Upper lobe of left lung (tissue), 4 donors: ENCODE measurements at regions not wholly inside any gene's neighbourhood (a gene's known extent, or its start where the extent isn't known, plus 50 kb on each side); places are given as distances from the start of the nearest gene placed in this dataset.

Experiments
- EP300 ChIP-seq, 4 donors: sonication (generic); formaldehyde crosslinking; IDR thresholded peaks; one replicate each; pipeline ENCODE4 v1.5.1; 2017; ENCODE audit warnings: antibody characterized with exemption in 4 of 4, control low read depth in 2 of 4
- POLR2A ChIP-seq, 4 donors: fragments of 450-650 bp; IDR thresholded peaks; one replicate each; pipeline ENCODE4 v1.5.1; 2016 to 2017; ENCODE audit warnings: antibody characterized with exemption in 4 of 4, mild to moderate bottlenecking in 2 of 4
- POLR2AphosphoS5 ChIP-seq, 2 donors: sonication (generic); formaldehyde crosslinking; IDR thresholded peaks; one replicate each; pipeline ENCODE4 v1.5.1; 2017; ENCODE audit warnings: antibody characterized with exemption in 2 of 2
- TF ChIP-seq, protein P1 (sequence below), 6 experiments: fragments of 450-650 bp in 4 of 6; fragments of 200-600 bp in 2 of 6; sonication (generic) in 2 of 6; IDR thresholded peaks; one replicate each; pipeline ENCODE4 v1.5.1; 2016 to 2019; ENCODE audit warnings: antibody characterized with exemption in 6 of 6

DNA sequence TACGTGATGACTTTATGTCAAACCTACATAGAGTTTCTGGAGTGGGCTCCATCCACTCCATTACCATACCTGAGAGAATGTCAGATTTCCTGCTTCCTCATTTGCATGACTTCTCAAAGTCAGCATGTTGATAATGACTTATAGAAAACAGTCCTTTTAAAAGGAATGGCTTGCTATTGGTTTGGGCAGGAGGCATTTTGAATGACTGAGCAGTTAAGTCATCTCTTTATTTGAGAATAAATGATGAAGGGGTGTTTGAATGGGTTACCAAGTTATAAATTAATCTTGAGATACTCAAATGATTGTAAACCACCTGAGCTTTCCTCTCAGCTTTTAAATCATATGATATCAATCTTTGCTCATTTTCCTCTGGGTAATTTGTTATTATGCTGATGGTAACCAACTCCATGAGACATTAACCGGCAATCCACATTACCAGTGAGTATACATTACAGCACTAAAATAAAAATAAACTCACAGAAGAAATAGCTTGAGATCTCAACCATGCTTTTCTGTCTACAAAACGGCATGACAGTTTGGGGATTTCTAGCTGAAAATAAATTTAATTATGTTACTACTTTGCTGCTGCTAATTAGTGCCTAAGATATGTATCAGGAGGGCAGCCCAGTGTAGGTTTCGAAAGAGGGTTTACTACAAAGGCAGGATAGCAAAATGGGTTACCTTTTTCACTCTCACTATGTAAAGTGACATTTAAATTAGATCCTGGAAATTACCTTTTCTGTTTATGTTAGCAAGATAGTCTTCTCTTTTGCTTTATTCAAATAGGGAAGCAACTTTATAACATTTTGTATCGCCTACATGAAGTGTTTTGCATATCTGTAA, 78.8 kb downstream of the RPS12 start:
- TF ChIP-seq POLR2A (IDR thresholded peaks at IDR 0.05) (no peak), POLR2AphosphoS5 (IDR thresholded peaks at IDR 0.05) (no peak), EP300 (IDR thresholded peaks at IDR 0.05) (no peak)
- TF ChIP-seq, protein P1, sequence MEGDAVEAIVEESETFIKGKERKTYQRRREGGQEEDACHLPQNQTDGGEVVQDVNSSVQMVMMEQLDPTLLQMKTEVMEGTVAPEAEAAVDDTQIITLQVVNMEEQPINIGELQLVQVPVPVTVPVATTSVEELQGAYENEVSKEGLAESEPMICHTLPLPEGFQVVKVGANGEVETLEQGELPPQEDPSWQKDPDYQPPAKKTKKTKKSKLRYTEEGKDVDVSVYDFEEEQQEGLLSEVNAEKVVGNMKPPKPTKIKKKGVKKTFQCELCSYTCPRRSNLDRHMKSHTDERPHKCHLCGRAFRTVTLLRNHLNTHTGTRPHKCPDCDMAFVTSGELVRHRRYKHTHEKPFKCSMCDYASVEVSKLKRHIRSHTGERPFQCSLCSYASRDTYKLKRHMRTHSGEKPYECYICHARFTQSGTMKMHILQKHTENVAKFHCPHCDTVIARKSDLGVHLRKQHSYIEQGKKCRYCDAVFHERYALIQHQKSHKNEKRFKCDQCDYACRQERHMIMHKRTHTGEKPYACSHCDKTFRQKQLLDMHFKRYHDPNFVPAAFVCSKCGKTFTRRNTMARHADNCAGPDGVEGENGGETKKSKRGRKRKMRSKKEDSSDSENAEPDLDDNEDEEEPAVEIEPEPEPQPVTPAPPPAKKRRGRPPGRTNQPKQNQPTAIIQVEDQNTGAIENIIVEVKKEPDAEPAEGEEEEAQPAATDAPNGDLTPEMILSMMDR (IDR thresholded peaks at IDR 0.05): no peak
